ENCODE measurements at regions not wholly inside any gene's neighbourhood (a gene's known extent, or its start where the extent isn't known, plus 50 kb on each side); places are given as distances from the start of the nearest gene placed in this dataset.

GRCh38 chr13:75214846-75215245 is 267.1 kb downstream of the TBC1D4 start:
- H3K27me3 ChIP-seq (ENCODE audit: control insufficient read depth in 1 of 2, insufficient read depth in 2 of 2, low read length in 2 of 2), result no peaks in the 10 kb centered on the region
- H3K4me1 ChIP-seq (ENCODE audit: insufficient read depth, low read length), result no peaks in the 10 kb centered on the region
- H3K9ac ChIP-seq (ENCODE audit: low read length), result no peak overlapping the region
- no peaks in the 10 kb centered on the region for H3K9me3 ChIP-seq (ENCODE audit: low read length)
- H3K4me3 ChIP-seq (ENCODE audit: low read depth in 1 of 2, low read length in 2 of 2), result no peak overlapping the region
- H3K36me3 ChIP-seq (ENCODE audit: insufficient read depth, low read length), result no peaks in the 10 kb centered on the region
- H3K27ac ChIP-seq (ENCODE audit: low read depth, low read length), result no peak overlapping the region

- H3K4me3 ChIP-seq (ENCODE audit: low read depth in 1 of 2, low read length in 2 of 2), result no peak overlapping the region
- no peaks in the 10 kb centered on the region for H3K9me3 ChIP-seq (ENCODE audit: low read length)
- no peak overlapping the region for H3K9ac ChIP-seq (ENCODE audit: low read length)
- H3K4me1 ChIP-seq (ENCODE audit: insufficient read depth, low read length), result no peaks in the 10 kb centered on the region
- H3K27ac ChIP-seq (ENCODE audit: low read depth, low read length), result no peak overlapping the region
- no peaks in the 10 kb centered on the region for H3K27me3 ChIP-seq (ENCODE audit: control insufficient read depth in 1 of 2, insufficient read depth in 2 of 2, low read length in 2 of 2)
- no peaks in the 10 kb centered on the region for H3K36me3 ChIP-seq (ENCODE audit: insufficient read depth, low read length)
These were observed 279.0 kb downstream of the TBC1D4 start for GRCh38 chr13:75202981-75203380.

DNA sequence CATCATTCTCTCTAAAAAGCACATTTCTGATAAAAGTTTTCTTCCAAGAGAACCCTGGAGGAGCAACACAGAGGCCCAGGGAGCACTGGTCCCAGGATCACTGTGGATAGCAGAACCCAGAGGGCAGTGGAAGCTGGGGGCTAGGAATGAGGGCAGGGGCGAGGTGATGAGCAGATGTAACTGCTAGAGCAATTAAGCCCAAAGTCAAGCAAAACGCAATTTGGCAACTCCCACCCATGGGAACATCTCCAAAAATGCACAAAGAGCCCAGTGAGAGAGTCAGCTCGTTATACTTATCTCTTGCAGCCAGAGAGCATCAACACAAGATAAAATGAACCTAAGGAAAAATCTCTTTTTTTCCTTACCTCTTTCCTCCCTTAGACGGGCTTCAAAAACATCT is 284.2 kb downstream of the TBC1D4 start:
- Histone ChIP-seq H3K27ac (ENCODE audit: low read depth, low read length) (no peak overlapping the region), H3K4me3 (ENCODE audit: low read depth in 1 of 2, low read length in 2 of 2) (no peak overlapping the region), H3K9ac (ENCODE audit: low read length) (no peak overlapping the region), H3K27me3 (ENCODE audit: control insufficient read depth in 1 of 2, insufficient read depth in 2 of 2, low read length in 2 of 2) (no peaks in the 10 kb centered on the region), H3K9me3 (ENCODE audit: low read length) (no peaks in the 10 kb centered on the region), H3K36me3 (ENCODE audit: insufficient read depth, low read length) (no peaks in the 10 kb centered on the region), H3K4me1 (ENCODE audit: insufficient read depth, low read length) (peaks cover 25% of the 10 kb centered on the region)

DNA sequence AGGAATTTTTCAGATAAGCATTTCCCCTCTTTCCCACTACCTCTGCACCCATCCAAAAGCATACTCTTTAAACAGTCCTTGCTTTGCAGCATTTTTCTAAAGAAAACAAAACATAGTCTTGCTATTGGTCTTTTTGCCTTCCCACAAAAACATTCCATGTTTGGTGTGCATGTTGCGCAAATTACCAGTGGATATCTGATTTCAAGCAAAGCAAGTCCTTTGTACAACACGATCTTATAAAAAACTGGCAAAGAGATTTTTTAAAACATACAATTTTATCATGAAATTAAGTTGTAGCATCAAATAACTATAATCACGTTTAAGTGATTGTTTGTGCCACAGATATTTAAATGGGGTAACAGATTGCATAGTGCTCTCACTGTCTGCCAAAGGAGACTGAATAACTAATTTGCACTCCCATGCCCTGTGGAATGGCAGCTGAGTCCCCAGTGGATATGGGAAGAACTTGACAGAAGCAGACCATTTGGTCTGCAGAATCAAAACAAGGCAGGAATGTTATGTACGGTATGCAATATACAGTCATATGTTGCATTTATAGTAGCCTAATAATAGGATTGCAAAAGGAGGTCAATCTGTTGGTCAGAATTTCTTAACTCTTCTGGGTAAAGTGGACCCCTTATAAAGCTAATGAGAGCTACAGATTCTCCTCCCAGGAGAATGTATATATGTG is 285.7 kb downstream of the TBC1D4 start:
- H3K4me1 ChIP-seq (ENCODE audit: insufficient read depth, low read length), result peaks cover 25% of the 10 kb centered on the region
- H3K4me3 ChIP-seq (ENCODE audit: low read depth in 1 of 2, low read length in 2 of 2), result no peak overlapping the region
- H3K27ac ChIP-seq (ENCODE audit: low read depth, low read length), result no peak overlapping the region
- no peaks in the 10 kb centered on the region for H3K36me3 ChIP-seq (ENCODE audit: insufficient read depth, low read length)
- no peaks in the 10 kb centered on the region for H3K9me3 ChIP-seq (ENCODE audit: low read length)
- no peak overlapping the region for H3K9ac ChIP-seq (ENCODE audit: low read length)
- no peaks in the 10 kb centered on the region for H3K27me3 ChIP-seq (ENCODE audit: control insufficient read depth in 1 of 2, insufficient read depth in 2 of 2, low read length in 2 of 2)

DNA sequence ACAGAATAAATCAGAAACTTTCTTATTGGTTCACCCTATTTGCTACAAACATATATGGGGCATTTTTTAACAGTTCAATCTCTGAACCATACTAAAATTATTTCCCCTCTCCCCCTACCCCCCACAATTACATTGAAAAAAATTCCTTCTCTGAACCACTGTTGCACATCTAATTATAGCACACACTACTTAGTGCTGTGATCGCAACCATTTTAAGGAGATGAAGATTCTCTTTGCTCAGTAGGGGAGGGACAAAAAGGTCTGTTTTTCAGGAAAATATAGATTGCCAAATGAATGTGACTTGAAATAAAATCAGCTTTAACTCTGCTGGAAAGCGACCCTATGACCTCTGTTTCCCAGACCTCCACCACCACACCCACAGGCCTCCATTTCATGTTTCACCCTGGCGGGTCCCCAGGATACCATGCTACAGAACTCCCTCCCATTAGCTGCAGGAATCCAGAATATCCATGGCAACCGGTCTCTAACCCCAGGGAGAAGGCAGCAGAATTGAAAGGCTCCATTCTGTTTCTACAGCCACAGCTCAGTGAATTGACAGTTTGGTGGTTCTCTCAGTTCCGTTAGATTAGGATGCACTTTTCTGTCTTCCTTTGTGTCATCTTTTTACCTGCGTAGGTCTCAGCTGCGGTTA is 286.3 kb downstream of the TBC1D4 start:
- no peaks in the 10 kb centered on the region for H3K9me3 ChIP-seq (ENCODE audit: low read length)
- H3K27ac ChIP-seq (ENCODE audit: low read depth, low read length), result no peak overlapping the region
- no peak overlapping the region for H3K9ac ChIP-seq (ENCODE audit: low read length)

GRCh38 chr13:75194717-75195462 is 287.1 kb downstream of the TBC1D4 start:
- Histone ChIP-seq H3K27me3 (ENCODE audit: control insufficient read depth in 1 of 2, insufficient read depth in 2 of 2, low read length in 2 of 2) (no peaks in the 10 kb centered on the region), H3K4me1 (ENCODE audit: insufficient read depth, low read length) (peaks cover 25% of the 10 kb centered on the region), H3K4me3 (ENCODE audit: low read depth in 1 of 2, low read length in 2 of 2) (no peak overlapping the region), H3K36me3 (ENCODE audit: insufficient read depth, low read length) (no peaks in the 10 kb centered on the region), H3K27ac (ENCODE audit: low read depth, low read length) (no peak overlapping the region), H3K9ac (ENCODE audit: low read length) (no peak overlapping the region), H3K9me3 (ENCODE audit: low read length) (no peaks in the 10 kb centered on the region)

More for the DNA sequence above, 286.3 kb downstream of the TBC1D4 start:
- H3K4me1 ChIP-seq (ENCODE audit: insufficient read depth, low read length), result peaks cover 25% of the 10 kb centered on the region
- no peak overlapping the region for H3K4me3 ChIP-seq (ENCODE audit: low read depth in 1 of 2, low read length in 2 of 2)
- no peaks in the 10 kb centered on the region for H3K36me3 ChIP-seq (ENCODE audit: insufficient read depth, low read length)
- no peaks in the 10 kb centered on the region for H3K27me3 ChIP-seq (ENCODE audit: control insufficient read depth in 1 of 2, insufficient read depth in 2 of 2, low read length in 2 of 2)

- Histone ChIP-seq H3K4me3 (ENCODE audit: low read depth in 1 of 2, low read length in 2 of 2) (no peak overlapping the region), H3K9me3 (ENCODE audit: low read length) (no peaks in the 10 kb centered on the region), H3K27ac (ENCODE audit: low read depth, low read length) (no peak overlapping the region), H3K4me1 (ENCODE audit: insufficient read depth, low read length) (no peaks in the 10 kb centered on the region), H3K36me3 (ENCODE audit: insufficient read depth, low read length) (no peaks in the 10 kb centered on the region), H3K27me3 (ENCODE audit: control insufficient read depth in 1 of 2, insufficient read depth in 2 of 2, low read length in 2 of 2) (no peaks in the 10 kb centered on the region), H3K9ac (ENCODE audit: low read length) (no peak overlapping the region)
These were observed 295.6 kb downstream of the TBC1D4 start for GRCh38 chr13:75186379-75186778.

DNA sequence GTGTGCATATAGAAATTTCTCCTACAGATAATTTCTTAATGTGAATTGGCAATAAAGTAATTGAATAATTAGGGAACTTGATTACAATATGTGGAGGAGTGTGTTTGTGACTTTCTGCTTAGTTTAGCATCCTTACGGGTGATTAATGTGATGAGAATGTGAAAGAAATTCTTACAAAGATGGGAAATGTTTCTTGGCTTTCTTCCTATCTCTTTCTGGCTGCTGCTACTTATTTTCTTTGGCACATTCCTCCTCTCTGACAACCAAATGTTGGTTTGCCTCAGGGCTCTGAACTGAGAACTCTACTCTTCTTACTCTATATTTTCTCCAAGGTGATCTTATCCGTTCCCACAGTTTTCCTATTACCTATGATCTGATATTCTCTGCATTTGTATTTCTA is 300.1 kb downstream of the TBC1D4 start:
- H3K4me3 ChIP-seq (ENCODE audit: low read depth in 1 of 2, low read length in 2 of 2), result no peak overlapping the region
- no peaks in the 10 kb centered on the region for H3K36me3 ChIP-seq (ENCODE audit: insufficient read depth, low read length)

GRCh38 chr13:75180805-75181455 is 301.0 kb downstream of the TBC1D4 start:
- no peaks in the 10 kb centered on the region for H3K9me3 ChIP-seq (ENCODE audit: low read length)
- no peaks in the 10 kb centered on the region for H3K36me3 ChIP-seq (ENCODE audit: insufficient read depth, low read length)
- H3K27ac ChIP-seq (ENCODE audit: low read depth, low read length), result no peak overlapping the region
- H3K27me3 ChIP-seq (ENCODE audit: control insufficient read depth in 1 of 2, insufficient read depth in 2 of 2, low read length in 2 of 2), result no peaks in the 10 kb centered on the region
- H3K9ac ChIP-seq (ENCODE audit: low read length), result no peak overlapping the region
- no peaks in the 10 kb centered on the region for H3K4me1 ChIP-seq (ENCODE audit: insufficient read depth, low read length)
- H3K4me3 ChIP-seq (ENCODE audit: low read depth in 1 of 2, low read length in 2 of 2), result no peak overlapping the region

More for the DNA sequence above, 300.1 kb downstream of the TBC1D4 start:
- Histone ChIP-seq H3K4me1 (ENCODE audit: insufficient read depth, low read length) (no peaks in the 10 kb centered on the region), H3K9me3 (ENCODE audit: low read length) (no peaks in the 10 kb centered on the region), H3K27ac (ENCODE audit: low read depth, low read length) (no peak overlapping the region), H3K27me3 (ENCODE audit: control insufficient read depth in 1 of 2, insufficient read depth in 2 of 2, low read length in 2 of 2) (no peaks in the 10 kb centered on the region), H3K9ac (ENCODE audit: low read length) (no peak overlapping the region)

DNA sequence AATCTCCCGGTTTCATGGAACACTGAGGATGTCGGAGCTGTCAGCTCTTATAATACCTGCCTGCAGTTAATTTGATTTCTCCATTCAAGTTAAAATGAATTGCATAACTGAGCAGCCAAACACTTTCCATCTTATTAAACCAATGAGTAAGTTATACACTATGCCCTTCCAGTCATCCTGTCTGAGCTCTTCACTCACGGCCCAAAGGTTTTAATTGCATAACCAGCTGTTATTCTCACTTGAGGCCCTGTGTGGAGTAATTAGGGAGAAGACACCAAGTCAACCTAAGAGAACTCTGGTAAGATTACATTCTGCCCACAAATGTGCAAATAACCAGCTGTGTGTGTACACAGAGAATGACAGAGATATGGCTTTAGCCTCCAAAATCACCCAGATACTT is 303.5 kb downstream of the TBC1D4 start:
- Histone ChIP-seq H3K27ac (ENCODE audit: low read depth, low read length) (no peak overlapping the region), H3K9me3 (ENCODE audit: low read length) (no peaks in the 10 kb centered on the region), H3K4me1 (ENCODE audit: insufficient read depth, low read length) (no peaks in the 10 kb centered on the region), H3K36me3 (ENCODE audit: insufficient read depth, low read length) (no peaks in the 10 kb centered on the region), H3K4me3 (ENCODE audit: low read depth in 1 of 2, low read length in 2 of 2) (no peak overlapping the region), H3K27me3 (ENCODE audit: control insufficient read depth in 1 of 2, insufficient read depth in 2 of 2, low read length in 2 of 2) (no peaks in the 10 kb centered on the region), H3K9ac (ENCODE audit: low read length) (no peak overlapping the region)

DNA sequence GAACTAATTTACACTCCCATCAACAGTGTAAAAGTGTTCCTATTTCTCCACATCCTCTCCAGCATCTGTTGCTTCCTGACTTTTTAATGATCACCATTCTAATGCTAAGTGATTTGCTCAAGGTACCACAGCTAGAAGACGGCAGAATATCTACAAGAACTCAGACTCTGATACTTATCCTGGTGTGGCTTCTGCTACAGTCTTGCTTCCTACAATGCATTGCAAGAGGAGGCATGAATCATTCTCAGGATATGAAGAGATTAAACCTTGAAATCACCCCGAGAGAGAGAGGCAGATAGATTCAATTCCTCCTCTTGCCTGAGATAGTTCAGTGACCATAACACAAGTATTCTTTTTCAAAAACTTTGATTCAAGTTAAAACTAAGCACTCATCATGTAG is 306.4 kb downstream of the TBC1D4 start:
- H3K27me3 ChIP-seq (ENCODE audit: control insufficient read depth in 1 of 2, insufficient read depth in 2 of 2, low read length in 2 of 2), result no peaks in the 10 kb centered on the region
- H3K9me3 ChIP-seq (ENCODE audit: low read length), result no peaks in the 10 kb centered on the region
- H3K27ac ChIP-seq (ENCODE audit: low read depth, low read length), result no peak overlapping the region
- no peak overlapping the region for H3K9ac ChIP-seq (ENCODE audit: low read length)
- H3K4me3 ChIP-seq (ENCODE audit: low read depth in 1 of 2, low read length in 2 of 2), result no peak overlapping the region
- no peaks in the 10 kb centered on the region for H3K36me3 ChIP-seq (ENCODE audit: insufficient read depth, low read length)
- no peaks in the 10 kb centered on the region for H3K4me1 ChIP-seq (ENCODE audit: insufficient read depth, low read length)
